Erythroblast (primary cell): ENCODE measurements at regions not wholly inside any gene's neighbourhood (a gene's known extent, or its start where the extent isn't known, plus 50 kb on each side); places are given as distances from the start of the nearest gene placed in this dataset.

ENCODE experiments used
- GATA1 ChIP-seq: IDR thresholded peaks from 2 replicates; pipeline ENCODE4 v1.6.1; 2011; ENCODE audit warnings: low read depth, mild to moderate bottlenecking, control low read depth, low read length, moderate library complexity
- POLR2A ChIP-seq: IDR thresholded peaks from 2 replicates; pipeline ENCODE4 v1.6.1; 2011; ENCODE audit warnings: mild to moderate bottlenecking, low read length

DNA sequence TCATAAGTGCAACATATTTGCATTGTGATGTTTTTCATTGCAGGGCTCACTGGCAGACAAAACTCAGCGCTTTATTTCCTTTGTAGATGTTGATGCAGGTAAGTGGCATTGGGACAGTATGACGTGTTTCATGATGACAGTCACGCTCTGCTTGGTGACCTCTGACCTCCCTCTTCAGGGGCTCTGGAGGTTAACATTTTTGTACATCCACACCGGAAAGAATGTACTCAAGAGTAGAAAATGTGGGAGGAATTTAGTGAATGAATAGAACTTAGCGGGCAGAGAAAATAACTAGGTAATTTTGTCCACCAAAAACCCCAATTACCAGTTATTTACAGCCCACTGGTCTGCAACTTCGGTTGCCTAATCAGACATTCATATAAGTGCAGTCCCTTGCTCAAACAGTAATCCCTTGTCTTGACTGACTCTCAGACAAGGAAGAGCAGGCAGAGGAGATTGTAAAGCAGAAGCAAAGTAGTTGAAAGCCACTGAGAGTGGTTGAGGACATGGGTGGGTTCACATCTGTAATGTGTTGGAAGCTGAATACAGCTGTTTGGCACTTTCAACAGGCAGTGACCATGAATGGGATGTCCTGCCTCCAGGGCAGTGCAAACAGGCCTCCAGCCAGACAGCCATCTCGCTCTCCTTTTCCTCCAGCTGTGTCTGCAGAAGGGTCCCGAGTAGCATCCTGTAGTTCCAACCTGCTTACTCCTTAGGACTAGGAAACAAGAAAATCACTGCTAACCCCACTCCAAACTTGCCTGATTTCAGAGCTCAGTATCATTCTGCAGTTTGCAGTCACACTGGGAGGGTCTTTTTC lies 188.9 kb downstream of the NRIP1 start:
- TF ChIP-seq POLR2A, result no peak
- no peak for TF ChIP-seq GATA1
